Hematopoietic multipotent progenitor cell treated with erythropoietin and hydrocortisone succinate and interleukin-3 and kit ligand, for 6 days (in vitro differentiated cells): ENCODE measurements at regions not wholly inside any gene's neighbourhood (a gene's known extent, or its start where the extent isn't known, plus 50 kb on each side); places are given as distances from the start of the nearest gene placed in this dataset.

Experiments used
- DNase-seq: peaks from one replicate; pipeline ENCODE4 v3.0.0-alpha.2; 2015

GRCh38 chr2:778731-779350 lies 101.6 kb upstream of the TMEM18 start:
- DNase-seq = no peak

- DNase-seq = no peak
Measured at GRCh38 chr2:777546-777945, 100.3 kb upstream of the TMEM18 start.

GRCh38 chr2:777051-777450 lies 99.8 kb upstream of the TMEM18 start:
- no peak for DNase-seq

GRCh38 chr2:776487-776886 lies 99.3 kb upstream of the TMEM18 start:
- DNase-seq = no peak

- DNase-seq = no peak
Measured at GRCh38 chr2:776038-776437, 98.8 kb upstream of the TMEM18 start.

GRCh38 chr2:774436-774835 lies 97.2 kb upstream of the TMEM18 start:
- DNase-seq = no peak

- no peak for DNase-seq
Measured at GRCh38 chr2:773256-774160, 96.3 kb upstream of the TMEM18 start.

- no peak for DNase-seq
Measured at GRCh38 chr2:771538-771937, 94.3 kb upstream of the TMEM18 start.

GRCh38 chr2:770776-771175 lies 93.6 kb upstream of the TMEM18 start:
- DNase-seq = no peak

GRCh38 chr2:769771-770170 lies 92.6 kb upstream of the TMEM18 start:
- DNase-seq = no peak

- no peak for DNase-seq
Measured at GRCh38 chr2:768451-768850, 91.2 kb upstream of the TMEM18 start.

- DNase-seq = no peak
Measured at GRCh38 chr2:767944-768343, 90.7 kb upstream of the TMEM18 start.

GRCh38 chr2:767440-767839 lies 90.2 kb upstream of the TMEM18 start:
- DNase-seq = no peak

- DNase-seq = no peak
Measured at GRCh38 chr2:766255-766654, 89.0 kb upstream of the TMEM18 start.

- no peak for DNase-seq
Measured at GRCh38 chr2:765369-765768, 88.2 kb upstream of the TMEM18 start.

GRCh38 chr2:763766-764525 lies 86.7 kb upstream of the TMEM18 start:
- no peak for DNase-seq

- DNase-seq = no peak
Measured at GRCh38 chr2:762646-763045, 85.4 kb upstream of the TMEM18 start.

GRCh38 chr2:761384-761783 lies 84.2 kb upstream of the TMEM18 start:
- DNase-seq = no peak

GRCh38 chr2:760001-760400 lies 82.8 kb upstream of the TMEM18 start:
- DNase-seq = no peak

- no peak for DNase-seq
Measured at GRCh38 chr2:758073-758820, 81.0 kb upstream of the TMEM18 start.

GRCh38 chr2:753123-753522 lies 75.9 kb upstream of the TMEM18 start:
- DNase-seq = no peak

- DNase-seq = no peak
Measured at GRCh38 chr2:751474-751873, 74.3 kb upstream of the TMEM18 start.

- DNase-seq = no peak
Measured at GRCh38 chr2:750628-751027, 73.4 kb upstream of the TMEM18 start.
